ENCODE measurements at regions not wholly inside any gene's neighbourhood (a gene's known extent, or its start where the extent isn't known, plus 50 kb on each side); places are given as distances from the start of the nearest gene placed in this dataset.

GRCh38 chr1:168446081-168446480 is 97.7 kb downstream of the XCL2 start:
- TF ChIP-seq CTCF (conservative IDR thresholded peaks at IDR 0.05; ENCODE audit: low read depth, low read length) (no peak), EZH2 (IDR thresholded peaks at IDR 0.05; ENCODE audit: borderline replicate concordance, low read depth, low read length, poor library complexity, severe bottlenecking) (no peak)

Data from A673 (cell line).